A673 (cell line): ENCODE measurements at regions not wholly inside any gene's neighbourhood (a gene's known extent, or its start where the extent isn't known, plus 50 kb on each side); places are given as distances from the start of the nearest gene placed in this dataset.

Source experiments
- CTCF ChIP-seq: fragments of 300-800, 200-600 bp; sonication (generic); conservative IDR thresholded peaks from 2 replicates; pipeline ENCODE4 v1.5.1; 2017; ENCODE audit warnings: low read depth, mild to moderate bottlenecking, antibody characterized with exemption, low read length, moderate library complexity, mixed read lengths
- EZH2 ChIP-seq: fragments of 200-600 bp; sonication (generic); IDR thresholded peaks from 2 replicates; pipeline ENCODE4 v1.6.1; 2017; ENCODE audit warnings: borderline replicate concordance, low read depth, mild to moderate bottlenecking, mixed read lengths, antibody characterized with exemption, low read length; ENCODE audit not compliant: poor library complexity, severe bottlenecking

GRCh38 chr10:124174071-124174566 lies 80.7 kb upstream of the CHST15 start:
- no peak for TF ChIP-seq CTCF
- TF ChIP-seq EZH2, result no peak
